ENCODE measurements at regions not wholly inside any gene's neighbourhood (a gene's known extent, or its start where the extent isn't known, plus 50 kb on each side); places are given as distances from the start of the nearest gene placed in this dataset.

- TF ChIP-seq, protein P1, sequence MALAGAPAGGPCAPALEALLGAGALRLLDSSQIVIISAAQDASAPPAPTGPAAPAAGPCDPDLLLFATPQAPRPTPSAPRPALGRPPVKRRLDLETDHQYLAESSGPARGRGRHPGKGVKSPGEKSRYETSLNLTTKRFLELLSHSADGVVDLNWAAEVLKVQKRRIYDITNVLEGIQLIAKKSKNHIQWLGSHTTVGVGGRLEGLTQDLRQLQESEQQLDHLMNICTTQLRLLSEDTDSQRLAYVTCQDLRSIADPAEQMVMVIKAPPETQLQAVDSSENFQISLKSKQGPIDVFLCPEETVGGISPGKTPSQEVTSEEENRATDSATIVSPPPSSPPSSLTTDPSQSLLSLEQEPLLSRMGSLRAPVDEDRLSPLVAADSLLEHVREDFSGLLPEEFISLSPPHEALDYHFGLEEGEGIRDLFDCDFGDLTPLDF (CRISPR knock-in tag; IDR thresholded peaks at IDR 0.05): no peak
- TF ChIP-seq ZBTB21 (CRISPR knock-in tag; IDR thresholded peaks at IDR 0.05; ENCODE audit: borderline replicate concordance) (no peak), PRRX2 (CRISPR knock-in tag; IDR thresholded peaks at IDR 0.05) (no peak), NFE2L1 (CRISPR knock-in tag; IDR thresholded peaks at IDR 0.05) (no peak), PREB (CRISPR knock-in tag; IDR thresholded peaks at IDR 0.05; ENCODE audit: borderline replicate concordance) (no peak), HMGXB4 (CRISPR knock-in tag; IDR thresholded peaks at IDR 0.05) (no peak), ZNF532 (CRISPR knock-in tag; IDR thresholded peaks at IDR 0.05; ENCODE audit: borderline replicate concordance) (no peak), ATF2 (CRISPR knock-in tag; IDR thresholded peaks at IDR 0.05; ENCODE audit: borderline replicate concordance, low read depth) (no peak), TEAD1 (CRISPR knock-in tag; IDR thresholded peaks at IDR 0.05) (no peak)
- TF ChIP-seq, protein P2, sequence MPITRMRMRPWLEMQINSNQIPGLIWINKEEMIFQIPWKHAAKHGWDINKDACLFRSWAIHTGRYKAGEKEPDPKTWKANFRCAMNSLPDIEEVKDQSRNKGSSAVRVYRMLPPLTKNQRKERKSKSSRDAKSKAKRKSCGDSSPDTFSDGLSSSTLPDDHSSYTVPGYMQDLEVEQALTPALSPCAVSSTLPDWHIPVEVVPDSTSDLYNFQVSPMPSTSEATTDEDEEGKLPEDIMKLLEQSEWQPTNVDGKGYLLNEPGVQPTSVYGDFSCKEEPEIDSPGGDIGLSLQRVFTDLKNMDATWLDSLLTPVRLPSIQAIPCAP (CRISPR knock-in tag; IDR thresholded peaks at IDR 0.05): no peak
- TF ChIP-seq, protein P3, sequence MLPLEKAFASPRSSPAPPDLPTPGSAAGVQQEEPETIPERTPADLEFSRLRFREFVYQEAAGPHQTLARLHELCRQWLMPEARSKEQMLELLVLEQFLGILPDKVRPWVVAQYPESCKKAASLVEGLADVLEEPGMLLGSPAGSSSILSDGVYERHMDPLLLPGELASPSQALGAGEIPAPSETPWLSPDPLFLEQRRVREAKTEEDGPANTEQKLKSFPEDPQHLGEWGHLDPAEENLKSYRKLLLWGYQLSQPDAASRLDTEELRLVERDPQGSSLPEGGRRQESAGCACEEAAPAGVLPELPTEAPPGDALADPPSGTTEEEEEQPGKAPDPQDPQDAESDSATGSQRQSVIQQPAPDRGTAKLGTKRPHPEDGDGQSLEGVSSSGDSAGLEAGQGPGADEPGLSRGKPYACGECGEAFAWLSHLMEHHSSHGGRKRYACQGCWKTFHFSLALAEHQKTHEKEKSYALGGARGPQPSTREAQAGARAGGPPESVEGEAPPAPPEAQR (CRISPR knock-in tag; IDR thresholded peaks at IDR 0.05): no peak
These were observed 459.9 kb upstream of the NFIA start (continued) for GRCh38 chr1:60622486-60622885.

DNA sequence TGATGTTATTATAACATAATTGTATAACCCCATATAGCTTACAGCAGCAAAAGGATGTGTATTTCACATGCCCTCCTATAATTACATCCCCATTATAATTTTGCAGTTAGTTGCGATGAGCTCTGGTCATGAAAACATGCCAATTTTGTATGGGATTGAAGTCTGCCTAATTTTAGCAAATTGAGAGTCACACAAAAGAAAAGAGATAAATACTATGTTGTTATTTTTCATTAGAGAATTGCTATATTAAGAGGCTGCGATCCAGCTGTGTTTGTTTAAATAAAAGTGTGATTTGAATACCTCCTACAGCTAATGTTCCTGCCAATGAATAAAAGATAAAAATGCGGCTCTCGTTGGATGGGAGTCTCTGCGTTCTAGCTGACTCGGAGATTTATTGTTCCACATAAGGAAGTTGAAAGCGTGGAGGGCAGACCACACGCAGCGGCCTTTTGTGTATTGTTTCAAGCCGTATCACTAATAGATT is 461.0 kb upstream of the NFIA start:
- ChIA-PET POLR2A (no interaction called here), CTCF (no interaction called here)
- Mint-ChIP-seq H3K9me3 (no peaks in the 10 kb centered on the region), H3K27me3 (ENCODE audit: low read depth) (no peaks in the 10 kb centered on the region), H3K27ac (no peak overlapping the region), H3K4me1 (peaks cover 30% of the 10 kb centered on the region), H3K4me3 (no peak overlapping the region), H3K36me3 (no peaks in the 10 kb centered on the region)
- no peak for DNase-seq (ENCODE audit: low spot score)
- ATAC-seq: no peak; the same call in 1 of the 2 replicates
- TF ChIP-seq ZNF423 (CRISPR knock-in tag; IDR thresholded peaks at IDR 0.05): no peak
- no peak for TF ChIP-seq PRDM15 (CRISPR knock-in tag; IDR thresholded peaks at IDR 0.05)
- TF ChIP-seq ZNF219 (CRISPR knock-in tag; IDR thresholded peaks at IDR 0.05; ENCODE audit: borderline replicate concordance): no peak
- TF ChIP-seq KAT7 (CRISPR knock-in tag; IDR thresholded peaks at IDR 0.05; ENCODE audit: borderline replicate concordance): no peak
- no peak for TF ChIP-seq RORB (CRISPR knock-in tag; IDR thresholded peaks at IDR 0.05)
- no peak for TF ChIP-seq ETV6 (CRISPR knock-in tag; IDR thresholded peaks at IDR 0.05)
- no peak for TF ChIP-seq MYBL2 (CRISPR knock-in tag; IDR thresholded peaks at IDR 0.05)
- TF ChIP-seq JAZF1 (CRISPR knock-in tag; IDR thresholded peaks at IDR 0.05): no peak
- no peak for TF ChIP-seq TP53 (CRISPR knock-in tag; IDR thresholded peaks at IDR 0.05)
